K562 (cell line): ENCODE measurements at regions not wholly inside any gene's neighbourhood (a gene's known extent, or its start where the extent isn't known, plus 50 kb on each side); places are given as distances from the start of the nearest gene placed in this dataset.

Experiments used
- ATAC-seq: fragments of 200-7000 bp; cut with Tn5 transposase; 3 replicates; pipeline ENCODE4 v1.9.1; 2020; ENCODE audit warnings: moderate library complexity
- BruUV-seq: library from RNA; stranded (reverse); fragments of 400-500 nt; replicated peaks from 2 replicates; lab custom pipeline; 2021; lab: Mats Ljungman, UMichigan
- CTCF ChIA-PET: fragments of 300-600 bp; formaldehyde crosslinking; extraction: SDS; loops from one replicate; lab custom pipeline; 2021; ENCODE audit warnings: low intra/inter-chr PET ratio; lab: Yijun Ruan, JAX
- POLR2A ChIA-PET: fragments of 300-600, 350-650 bp; sonication (Branson Sonifier 250); formaldehyde crosslinking; extraction: SDS; loops from one replicate; lab custom pipeline; 2021; ENCODE audit warnings: antibody characterized with exemption, inconsistent platforms; lab: Yijun Ruan, JAX
- DNase-seq, 4 experiments: peaks; one replicate each; pipeline versions ENCODE4 v3.0.0 to v3.0.0-alpha.2; 2011 to 2018; ENCODE audit warnings: low spot score in 3 of 4, mixed read lengths in 3 of 4; ENCODE audit errors: extremely low read depth in 1 of 4
- FAIRE-seq: peaks from 2 replicates; lab custom pipeline; 2011; peaks lifted over from hg19 to GRCh38; lab: Jason Lieb, UNC
- H2AFZ ChIP-seq: 2 replicates; pipeline ENCODE4 v1.6.0; 2011; ENCODE audit warnings: low read depth, low read length, control low read depth, inconsistent platforms
- H3K27ac ChIP-seq: fragments of 200-600 bp; 3 replicates; pipeline ENCODE4 v1.8.0; 2011; ENCODE audit warnings: low read depth, mild to moderate bottlenecking, control low read depth, inconsistent platforms, low read length, moderate library complexity, mixed read lengths; ENCODE audit errors: extremely low read depth
- H3K27me3 ChIP-seq, 2 experiments: fragments of 300-600 bp in 1 of 2; 2 replicates in 1 of 2; 3 replicates in 1 of 2; pipeline versions ENCODE4 v1.6.0 to v1.8.0; 2011; ENCODE audit warnings: inconsistent platforms in 2 of 2, low read length in 2 of 2, mild to moderate bottlenecking in 1 of 2, mixed read lengths in 1 of 2, moderate library complexity in 1 of 2; ENCODE audit not compliant: control insufficient read depth in 2 of 2, insufficient read depth in 2 of 2
- H3K36me3 ChIP-seq: fragments of 300-600 bp; 3 replicates; pipeline ENCODE4 v1.8.0; 2011; ENCODE audit warnings: mild to moderate bottlenecking, low read length, inconsistent platforms; ENCODE audit not compliant: control insufficient read depth, insufficient read depth
- H3K4me1 ChIP-seq, 2 experiments: fragments of 200-600 bp in 1 of 2; replicated peaks in 1 of 2; 2 replicates in 1 of 2; 3 replicates in 1 of 2; pipeline versions ENCODE4 v1.5.1 to v1.8.0; 2011; ENCODE audit warnings: inconsistent platforms in 2 of 2, low read length in 2 of 2, mild to moderate bottlenecking in 1 of 2, mixed read lengths in 1 of 2, moderate library complexity in 1 of 2; ENCODE audit not compliant: control insufficient read depth in 2 of 2, insufficient read depth in 2 of 2
- H3K4me2 ChIP-seq: 2 replicates; pipeline ENCODE4 v1.6.1; 2011; ENCODE audit warnings: low read length, control low read depth, inconsistent platforms, mixed read lengths; ENCODE audit not compliant: insufficient read depth
- H3K4me3 ChIP-seq: fragments of 200-600 bp; sonication (generic), shearing (Covaris generic); 2 replicates; pipeline ENCODE4 v1.5.1; 2016; ENCODE audit warnings: control low read depth, inconsistent platforms
- H3K79me2 ChIP-seq: fragments of 200-600 bp; 3 replicates; pipeline ENCODE4 v1.8.0; 2011; ENCODE audit warnings: low read length, inconsistent platforms; ENCODE audit not compliant: control insufficient read depth, insufficient read depth
- H3K9ac ChIP-seq, 2 experiments: 2 replicates each; pipeline versions ENCODE4 v1.6.0 to v1.6.1; 2011; ENCODE audit warnings: low read depth in 2 of 2, low read length in 2 of 2, control low read depth in 1 of 2, inconsistent platforms in 1 of 2, mild to moderate bottlenecking in 1 of 2, mixed read lengths in 1 of 2; ENCODE audit not compliant: insufficient read depth in 1 of 2
- H3K9me1 ChIP-seq: one replicate; pipeline ENCODE4 v1.6.0; 2011; ENCODE audit warnings: inconsistent platforms, mild to moderate bottlenecking, low read length, moderate library complexity; ENCODE audit not compliant: control insufficient read depth, insufficient read depth
- H3K9me3 ChIP-seq: replicated peaks from 2 replicates; pipeline ENCODE4 v1.5.1; 2011; ENCODE audit warnings: low read depth, low read length, inconsistent platforms; ENCODE audit not compliant: control insufficient read depth, insufficient read depth
- H4K20me1 ChIP-seq: replicated peaks from 2 replicates; pipeline ENCODE4 v1.6.1; 2011; ENCODE audit warnings: low read length, inconsistent platforms, mixed read lengths; ENCODE audit not compliant: control insufficient read depth, insufficient read depth
- BRD9 ChIP-seq: fragments of 450-650 bp; IDR thresholded peaks from 2 replicates; pipeline ENCODE4 v1.6.1; 2018; ENCODE audit warnings: low read depth; ENCODE audit not compliant: partially characterized antibody
- ZNF354B ChIP-seq: fragments of 250-450 bp; sonication (Bioruptor Pico); IDR thresholded peaks from 2 replicates; pipeline ENCODE4 v1.4.0; 2020
- ZNF644 ChIP-seq: fragments of 200-800 bp; sonication (Bioruptor generic); IDR thresholded peaks from 2 replicates; pipeline ENCODE4 v1.6.1; 2016; ENCODE audit warnings: low read depth, missing genetic modification characterization, missing compliant biosample characterization
- in situ Hi-C: fragments of 300-500 bp; cut with MboI; formaldehyde crosslinking; loops from 4 replicates; pipeline ENCODE4 v1.15.0; 2018; ENCODE audit warnings: inconsistent platforms, mixed read lengths
- intact Hi-C: fragments of 100-400 bp; cut with micrococcal nuclease; formaldehyde crosslinking; loops from 2 replicates; pipeline ENCODE4 v1.14.2; 2022
- TF ChIP-seq, protein P1 (sequence below): fragments of 250-450 bp; sonication (Bioruptor Pico); IDR thresholded peaks from 2 replicates; pipeline ENCODE4 v1.6.1; 2021; ENCODE audit warnings: mild to moderate bottlenecking
- TF ChIP-seq, protein P2 (sequence below): fragments of 250-450 bp; sonication (Bioruptor Pico); IDR thresholded peaks from 2 replicates; pipeline ENCODE4 v1.5.0; 2021
- TF ChIP-seq, protein P3 (sequence below): sonication (generic); formaldehyde crosslinking; IDR thresholded peaks from 2 replicates; pipeline ENCODE4 v1.8.1; 2023; ENCODE audit warnings: missing genetic modification reagents, mild to moderate bottlenecking, borderline replicate concordance

DNA sequence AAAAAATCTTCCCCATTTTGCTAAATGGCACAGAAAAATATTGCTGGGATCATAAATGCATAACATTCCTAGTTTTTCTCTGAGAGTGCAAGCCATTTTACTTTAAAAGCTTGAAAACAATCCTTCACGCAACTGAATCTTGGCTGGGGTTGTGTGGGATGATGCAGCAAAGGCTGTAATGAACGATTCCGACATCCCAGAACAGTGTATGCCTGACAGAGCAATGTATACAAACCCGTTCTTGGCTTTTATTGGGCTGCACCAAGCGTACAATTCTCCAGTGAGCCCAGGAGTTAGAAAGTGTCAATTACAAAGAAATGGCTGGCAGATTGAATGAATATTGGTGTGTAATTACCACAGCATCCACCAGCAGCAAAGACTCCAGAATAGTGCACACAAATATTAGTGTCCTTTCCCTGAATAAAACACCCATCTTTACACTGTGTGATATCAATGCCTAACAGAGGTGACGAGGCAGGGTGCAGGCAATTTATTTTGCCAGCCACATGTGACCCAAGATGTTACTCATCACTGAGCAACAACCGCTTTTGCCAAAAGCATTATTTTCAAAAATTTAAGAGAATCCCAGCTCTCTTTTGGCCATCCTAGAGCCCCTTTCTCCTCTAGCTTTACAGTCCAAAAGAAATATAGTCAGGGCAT, 578.6 kb upstream of the CHAC2 start (continued):
- TF ChIP-seq, protein P1, sequence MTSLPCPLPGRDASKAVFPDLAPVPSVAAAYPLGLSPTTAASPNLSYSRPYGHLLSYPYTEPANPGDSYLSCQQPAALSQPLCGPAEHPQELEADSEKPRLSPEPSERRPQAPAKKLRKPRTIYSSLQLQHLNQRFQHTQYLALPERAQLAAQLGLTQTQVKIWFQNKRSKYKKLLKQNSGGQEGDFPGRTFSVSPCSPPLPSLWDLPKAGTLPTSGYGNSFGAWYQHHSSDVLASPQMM (CRISPR knock-in tag): no peak
- TF ChIP-seq ZNF354B (CRISPR knock-in tag): no peak
- TF ChIP-seq, all 486 proteins: peak for 0

DNA sequence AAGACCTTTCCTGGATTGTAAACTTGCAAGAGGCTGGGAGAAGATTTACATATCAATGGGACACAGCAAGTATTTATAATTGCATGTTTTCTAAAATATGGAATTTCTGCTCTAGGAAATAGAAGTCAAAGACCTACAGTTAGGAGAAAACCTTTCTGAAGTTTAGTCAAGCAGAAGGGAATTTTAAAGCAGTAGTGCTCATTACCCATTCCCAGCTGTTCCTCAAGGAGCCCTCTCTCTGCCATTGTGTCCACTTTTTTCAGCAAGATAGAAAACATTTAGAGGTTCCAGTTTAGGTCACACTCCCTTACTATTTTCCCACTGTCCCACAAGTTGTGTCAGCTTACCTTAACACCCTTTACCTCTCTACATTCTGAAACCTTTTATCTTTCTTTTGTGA, 584.0 kb upstream of the CHAC2 start:
- DNase-seq (no peak), ATAC-seq (no peak)
- Histone ChIP-seq H3K27me3 (no peaks in the 10 kb centered on the region), H3K27ac (no peak overlapping the region), H3K36me3 (no peaks in the 10 kb centered on the region), H3K4me1 (no peaks in the 10 kb centered on the region), H2AFZ (no peak overlapping the region), H3K4me2 (no peak overlapping the region), H3K9me3 (no peaks in the 10 kb centered on the region), H3K9me1 (no peaks in the 10 kb centered on the region), H3K79me2 (no peaks in the 10 kb centered on the region), H4K20me1 (no peaks in the 10 kb centered on the region)
- intact Hi-C loops: no loop called here
- CTCF ChIA-PET: no interaction called here
- no TSS peak for BruUV-seq
- TF ChIP-seq BRD9: no peak
- TF ChIP-seq ZNF644: no peak
- TF ChIP-seq, protein P2, sequence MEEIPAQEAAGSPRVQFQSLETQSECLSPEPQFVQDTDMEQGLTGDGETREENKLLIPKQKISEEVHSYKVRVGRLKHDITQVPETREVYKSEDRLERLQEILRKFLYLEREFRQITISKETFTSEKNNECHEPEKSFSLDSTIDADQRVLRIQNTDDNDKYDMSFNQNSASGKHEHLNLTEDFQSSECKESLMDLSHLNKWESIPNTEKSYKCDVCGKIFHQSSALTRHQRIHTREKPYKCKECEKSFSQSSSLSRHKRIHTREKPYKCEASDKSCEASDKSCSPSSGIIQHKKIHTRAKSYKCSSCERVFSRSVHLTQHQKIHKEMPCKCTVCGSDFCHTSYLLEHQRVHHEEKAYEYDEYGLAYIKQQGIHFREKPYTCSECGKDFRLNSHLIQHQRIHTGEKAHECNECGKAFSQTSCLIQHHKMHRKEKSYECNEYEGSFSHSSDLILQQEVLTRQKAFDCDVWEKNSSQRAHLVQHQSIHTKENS (CRISPR knock-in tag): no peak
- TF ChIP-seq, protein P3, sequence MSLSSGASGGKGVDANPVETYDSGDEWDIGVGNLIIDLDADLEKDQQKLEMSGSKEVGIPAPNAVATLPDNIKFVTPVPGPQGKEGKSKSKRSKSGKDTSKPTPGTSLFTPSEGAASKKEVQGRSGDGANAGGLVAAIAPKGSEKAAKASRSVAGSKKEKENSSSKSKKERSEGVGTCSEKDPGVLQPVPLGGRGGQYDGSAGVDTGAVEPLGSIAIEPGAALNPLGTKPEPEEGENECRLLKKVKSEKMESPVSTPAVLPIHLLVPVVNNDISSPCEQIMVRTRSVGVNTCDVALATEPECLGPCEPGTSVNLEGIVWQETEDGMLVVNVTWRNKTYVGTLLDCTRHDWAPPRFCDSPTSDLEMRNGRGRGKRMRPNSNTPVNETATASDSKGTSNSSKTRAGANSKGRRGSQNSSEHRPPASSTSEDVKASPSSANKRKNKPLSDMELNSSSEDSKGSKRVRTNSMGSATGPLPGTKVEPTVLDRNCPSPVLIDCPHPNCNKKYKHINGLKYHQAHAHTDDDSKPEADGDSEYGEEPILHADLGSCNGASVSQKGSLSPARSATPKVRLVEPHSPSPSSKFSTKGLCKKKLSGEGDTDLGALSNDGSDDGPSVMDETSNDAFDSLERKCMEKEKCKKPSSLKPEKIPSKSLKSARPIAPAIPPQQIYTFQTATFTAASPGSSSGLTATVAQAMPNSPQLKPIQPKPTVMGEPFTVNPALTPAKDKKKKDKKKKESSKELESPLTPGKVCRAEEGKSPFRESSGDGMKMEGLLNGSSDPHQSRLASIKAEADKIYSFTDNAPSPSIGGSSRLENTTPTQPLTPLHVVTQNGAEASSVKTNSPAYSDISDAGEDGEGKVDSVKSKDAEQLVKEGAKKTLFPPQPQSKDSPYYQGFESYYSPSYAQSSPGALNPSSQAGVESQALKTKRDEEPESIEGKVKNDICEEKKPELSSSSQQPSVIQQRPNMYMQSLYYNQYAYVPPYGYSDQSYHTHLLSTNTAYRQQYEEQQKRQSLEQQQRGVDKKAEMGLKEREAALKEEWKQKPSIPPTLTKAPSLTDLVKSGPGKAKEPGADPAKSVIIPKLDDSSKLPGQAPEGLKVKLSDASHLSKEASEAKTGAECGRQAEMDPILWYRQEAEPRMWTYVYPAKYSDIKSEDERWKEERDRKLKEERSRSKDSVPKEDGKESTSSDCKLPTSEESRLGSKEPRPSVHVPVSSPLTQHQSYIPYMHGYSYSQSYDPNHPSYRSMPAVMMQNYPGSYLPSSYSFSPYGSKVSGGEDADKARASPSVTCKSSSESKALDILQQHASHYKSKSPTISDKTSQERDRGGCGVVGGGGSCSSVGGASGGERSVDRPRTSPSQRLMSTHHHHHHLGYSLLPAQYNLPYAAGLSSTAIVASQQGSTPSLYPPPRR: no peak
- TF ChIP-seq, all 486 proteins: peak for 0
- POLR2A ChIA-PET: no interaction called here
- Histone ChIP-seq H3K9ac (no peak overlapping the region), H3K4me3 (no peak overlapping the region)
- no peak for FAIRE-seq
- in situ Hi-C loops: no loop called here
